ENCODE measurements at regions not wholly inside any gene's neighbourhood (a gene's known extent, or its start where the extent isn't known, plus 50 kb on each side); places are given as distances from the start of the nearest gene placed in this dataset.
"Not testable (repeated sequence)": the region's sequence is repeated elsewhere in the genome, so short reads cannot be mapped to it uniquely, and the experiment has no call there.

DNA sequence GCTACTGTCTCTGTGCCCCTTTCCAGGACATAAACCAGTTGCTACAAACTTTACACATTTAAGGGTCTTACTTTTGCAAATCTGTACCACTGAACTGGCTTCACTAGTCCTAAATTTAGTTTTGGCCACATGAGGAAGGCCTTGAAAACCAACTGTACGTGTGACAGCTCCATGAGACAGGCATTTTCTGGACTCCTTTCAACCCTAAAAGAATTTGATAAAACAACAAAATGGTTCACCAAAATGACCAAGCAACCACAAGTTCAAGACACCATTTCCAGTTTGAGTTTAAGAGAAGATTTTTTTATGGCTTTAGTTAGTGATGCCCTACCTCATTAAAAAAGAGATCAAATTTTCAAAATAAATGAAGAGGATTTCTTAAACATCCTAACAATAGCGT lies 246.4 kb downstream of the ZNF674 start:
- no peak for DNase-seq

GRCh38 chrX:46295963-46296362 lies 249.3 kb downstream of the ZNF674 start:
- no peak for DNase-seq

GRCh38 chrX:46294234-46294633 lies 251.0 kb downstream of the ZNF674 start:
- no peak for DNase-seq

DNA sequence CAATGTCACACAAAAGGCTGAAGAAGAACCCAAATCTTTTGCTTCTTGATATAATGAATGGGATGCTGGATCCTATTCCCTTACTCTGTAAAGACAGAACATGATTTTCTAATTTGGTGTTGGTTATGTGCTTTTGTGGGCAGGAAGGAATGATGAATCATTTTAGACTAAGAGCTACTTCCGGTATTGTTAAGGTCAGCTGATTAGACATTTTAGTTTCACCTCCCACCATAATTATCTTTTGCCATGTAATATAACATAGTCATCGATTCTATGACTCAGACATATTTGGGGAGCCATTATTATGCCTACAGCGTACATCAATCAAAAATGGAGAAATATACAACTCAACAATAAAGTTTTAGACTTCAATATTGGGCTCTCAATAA lies 265.3 kb downstream of the ZNF674 start:
- DNase-seq = no peak

GRCh38 chrX:46279214-46279924 lies 265.9 kb downstream of the ZNF674 start:
- no peak for DNase-seq

GRCh38 chrX:46278572-46278971 lies 266.6 kb downstream of the ZNF674 start:
- no peak for DNase-seq

DNA sequence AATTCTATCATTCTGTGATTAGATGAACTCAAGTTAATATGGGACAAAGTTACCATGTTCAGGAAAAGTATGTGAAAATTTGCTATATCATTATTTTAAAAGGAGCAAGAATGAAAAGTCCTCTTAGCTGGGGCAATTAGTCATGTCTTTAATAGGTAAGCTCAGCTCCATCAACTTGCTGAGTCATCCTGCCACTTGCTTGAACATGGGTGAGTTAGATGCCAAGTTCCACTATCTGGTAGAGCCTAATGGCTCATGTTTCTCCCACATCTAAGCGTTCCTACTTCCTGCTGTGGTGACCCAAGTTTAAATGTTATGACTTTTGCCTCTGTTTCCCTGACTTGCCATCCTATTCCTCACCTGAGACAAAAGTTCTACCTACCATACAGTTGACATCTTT lies 276.8 kb downstream of the ZNF674 start:
- DNase-seq = no peak

DNA sequence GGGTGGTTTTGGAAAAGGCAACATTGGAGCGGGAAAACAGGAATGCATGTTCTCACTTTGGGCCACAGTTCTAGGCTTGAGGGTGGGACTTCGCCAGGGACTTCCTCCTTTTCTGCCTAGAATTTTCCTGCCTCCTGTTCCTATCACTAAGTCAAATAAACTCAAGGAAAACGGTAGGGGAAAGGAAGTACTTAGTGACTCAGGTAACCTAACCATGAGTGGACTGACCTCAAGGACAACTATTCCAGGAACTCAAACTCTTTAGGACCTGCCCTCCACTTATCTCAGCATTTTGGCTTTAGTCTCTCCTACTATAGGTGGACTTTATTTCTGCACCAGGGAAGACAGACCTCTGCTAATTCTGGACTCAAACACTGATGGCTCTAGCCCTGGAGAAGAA lies 281.7 kb downstream of the ZNF674 start:
- no peak for DNase-seq

- DNase-seq = no peak
Observed at GRCh38 chrX:46262304-46262703, 282.9 kb downstream of the ZNF674 start.

- DNase-seq = no peak
Observed at GRCh38 chrX:46260499-46260898, 284.7 kb downstream of the ZNF674 start.

DNA sequence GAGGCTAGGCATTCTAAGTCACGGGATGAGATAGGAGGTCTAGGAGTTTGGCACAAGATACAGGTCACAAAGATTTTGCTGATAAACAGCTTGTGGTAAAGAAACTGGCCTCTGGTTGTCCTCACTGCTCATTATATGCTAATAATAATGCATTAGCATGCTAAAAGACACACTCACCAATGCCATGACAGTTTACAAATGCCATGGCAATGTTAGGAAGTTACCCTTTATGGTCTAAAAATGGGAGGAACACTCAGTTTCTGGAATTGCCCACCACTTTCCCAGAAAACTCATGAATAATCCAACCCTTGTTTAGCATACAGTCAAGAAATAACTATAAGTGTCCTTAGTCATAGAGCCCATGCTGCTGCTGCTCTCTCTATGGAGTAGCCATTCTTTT lies 286.9 kb downstream of the ZNF674 start:
- DNase-seq = no peak

GRCh38 chrX:46257451-46257879 lies 287.8 kb downstream of the ZNF674 start:
- no peak for DNase-seq

DNA sequence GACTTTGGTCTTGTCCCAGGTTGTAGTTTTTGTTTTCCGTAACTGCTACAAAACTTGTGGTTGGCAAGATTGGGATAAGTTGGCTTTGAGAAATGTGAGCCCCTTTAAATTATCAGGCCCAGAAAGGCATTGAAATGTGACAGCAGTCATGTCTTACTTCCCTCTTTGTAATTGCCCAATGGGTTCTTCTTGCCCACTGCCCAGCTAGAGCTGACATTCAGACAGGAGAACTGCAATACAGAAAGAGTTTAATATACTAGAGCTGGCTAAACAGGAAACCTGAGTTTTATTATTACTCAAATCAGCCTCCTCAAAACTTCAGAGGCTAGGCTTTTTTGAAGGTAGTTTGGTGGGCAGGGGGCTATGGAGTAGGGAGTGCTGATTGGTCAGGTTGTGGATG lies 288.3 kb downstream of the ZNF674 start:
- no peak for DNase-seq

DNA sequence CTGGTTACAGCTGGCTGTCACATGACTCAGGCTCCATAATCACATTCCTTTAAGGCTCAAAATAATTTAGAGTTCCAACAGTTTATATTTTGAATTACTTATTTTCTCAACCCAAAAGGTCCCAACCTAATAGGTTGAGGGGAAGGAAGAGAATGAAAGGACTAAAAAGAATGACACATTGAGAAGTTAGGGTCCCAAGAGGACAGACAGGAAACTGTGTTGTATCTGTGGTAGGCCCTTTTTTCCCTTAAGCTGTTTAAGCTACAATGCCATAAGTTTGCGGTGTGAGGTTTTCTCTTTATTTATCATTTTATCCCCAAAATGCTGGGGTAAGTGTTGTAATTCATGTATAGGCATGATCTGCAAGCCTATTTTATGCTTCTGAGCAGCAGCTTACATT lies 290.2 kb downstream of the ZNF674 start:
- DNase-seq = no peak

DNA sequence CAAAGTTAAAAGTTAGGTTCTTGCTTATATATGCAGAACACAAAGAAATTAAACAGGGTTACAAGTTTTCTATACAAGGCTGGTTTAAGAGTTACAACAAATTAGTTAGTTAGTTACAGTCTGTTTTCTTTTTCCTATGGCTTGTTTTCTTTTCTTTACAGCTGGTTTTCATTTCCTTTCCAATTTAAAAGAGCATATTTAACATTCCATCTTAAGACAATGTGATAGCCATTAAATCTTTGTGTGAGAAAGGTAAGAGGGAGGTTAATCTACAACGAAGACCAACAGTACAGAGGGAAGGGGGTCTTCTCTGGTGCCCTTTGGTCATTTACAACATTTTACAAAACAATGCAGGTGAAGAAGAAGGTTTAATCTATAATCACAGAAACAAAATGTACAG lies 290.6 kb downstream of the ZNF674 start:
- DNase-seq = no peak

DNA sequence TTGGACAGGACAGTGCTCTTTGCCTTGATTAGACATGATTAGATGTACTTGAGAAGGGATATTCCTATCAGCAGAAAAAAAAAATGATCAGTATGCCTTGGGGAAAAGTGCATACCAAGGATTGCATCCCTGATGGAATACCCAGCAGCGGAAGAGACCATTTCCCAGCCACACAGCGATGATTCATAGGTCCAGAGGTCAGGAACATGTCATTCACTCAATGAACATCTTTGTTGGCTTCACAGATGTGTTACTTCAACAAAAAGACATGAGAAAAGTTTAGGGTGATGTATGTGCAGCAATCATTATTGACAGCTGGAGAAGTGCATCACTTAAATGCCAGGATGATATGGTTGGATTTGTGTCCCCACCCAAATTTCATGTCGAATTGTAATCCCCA lies 293.5 kb downstream of the ZNF674 start:
- no peak for DNase-seq

DNA sequence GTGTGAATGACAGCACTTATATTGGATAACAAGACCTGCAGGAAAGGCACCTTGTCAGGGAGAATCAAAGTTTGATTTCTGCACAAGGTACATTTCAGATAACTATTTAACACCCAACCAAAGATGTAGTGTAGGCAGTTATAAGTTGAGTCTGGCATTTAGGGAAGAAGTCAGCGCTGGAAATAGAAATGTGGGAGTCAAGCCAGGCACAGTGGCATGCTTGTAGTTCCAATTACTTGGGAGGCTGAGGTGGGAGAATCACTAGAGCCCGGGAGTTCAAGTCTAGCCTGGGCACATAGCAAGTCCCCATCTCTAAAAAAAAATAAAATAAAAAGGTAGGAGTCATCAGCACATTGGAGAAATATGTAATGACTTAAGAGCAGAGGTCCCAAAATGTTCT lies 295.1 kb downstream of the ZNF674 start:
- no peak for DNase-seq

- DNase-seq = no peak
Observed at GRCh38 chrX:46247456-46247855, 297.8 kb downstream of the ZNF674 start.

- DNase-seq = no peak
Observed at GRCh38 chrX:46244451-46244850, 300.8 kb downstream of the ZNF674 start.

DNA sequence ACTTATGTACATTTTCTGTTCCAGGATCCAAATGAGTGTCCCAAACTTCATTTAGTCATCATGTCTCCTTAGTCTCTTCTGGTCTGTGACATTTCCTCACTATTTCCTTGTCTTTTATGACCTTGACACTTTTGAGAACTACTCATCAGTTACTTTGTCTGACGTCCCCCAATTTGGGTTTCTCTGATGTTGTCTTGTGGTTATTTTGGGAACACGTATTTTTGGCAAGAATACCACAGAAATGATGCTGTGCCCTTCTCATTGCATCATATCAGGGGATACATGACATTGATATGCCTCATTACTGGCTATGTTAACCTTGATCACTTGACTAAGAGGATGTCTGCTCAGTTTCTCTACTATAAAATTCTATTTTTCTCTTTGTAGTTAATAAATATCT lies 308.8 kb downstream of the ZNF674 start:
- DNase-seq = no peak

DNA sequence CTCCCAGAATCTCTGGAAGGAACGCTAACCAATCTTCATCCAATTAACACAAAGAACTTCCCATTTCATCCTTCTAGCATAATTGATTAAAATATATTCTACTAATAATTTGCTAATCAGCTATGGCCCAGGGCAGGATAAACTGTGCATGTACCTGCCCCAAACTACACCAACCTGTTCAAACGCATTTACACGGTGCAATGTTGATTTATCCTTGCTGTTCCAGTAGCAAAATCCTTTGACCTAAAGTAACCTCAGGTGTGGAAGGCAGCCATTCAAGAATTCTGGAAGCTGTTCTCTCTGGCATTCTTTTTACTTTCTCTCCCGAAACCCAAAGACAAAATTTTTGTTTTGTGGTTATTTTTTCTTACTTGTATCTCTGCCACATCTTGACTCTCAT lies 309.4 kb downstream of the ZNF674 start:
- DNase-seq = no peak

DNA sequence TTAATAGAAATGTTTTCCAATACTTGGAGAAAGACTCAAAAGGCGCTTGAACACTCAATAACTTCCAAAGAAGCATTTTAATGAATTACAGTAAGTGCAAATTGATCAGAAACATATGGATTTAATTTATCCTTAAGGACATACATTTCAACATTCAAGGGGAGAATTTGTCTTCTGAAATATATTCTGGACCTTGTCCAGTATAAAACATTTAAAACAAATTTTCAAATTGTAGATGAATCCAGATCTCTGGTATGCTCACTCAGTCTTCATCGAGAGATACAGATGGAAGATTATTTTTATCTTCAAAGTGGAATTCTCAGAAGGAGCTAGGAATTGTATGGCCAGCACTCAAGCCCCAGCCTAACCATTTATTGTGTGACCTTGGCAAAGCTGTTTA lies 310.4 kb downstream of the ZNF674 start:
- no peak for DNase-seq

GRCh38 chrX:46228389-46228788 lies 316.8 kb downstream of the ZNF674 start:
- DNase-seq = no peak

- DNase-seq = no peak
Observed at GRCh38 chrX:46226422-46226821, 318.8 kb downstream of the ZNF674 start.

- DNase-seq = not testable (repeated sequence)
Observed at GRCh38 chrX:46223499-46223898, 321.7 kb downstream of the ZNF674 start.

GRCh38 chrX:46220822-46221221 lies 324.4 kb downstream of the ZNF674 start:
- no peak for DNase-seq

All from NCI-H526 (cell line).